HCT116 (cell line): ENCODE measurements at regions not wholly inside any gene's neighbourhood (a gene's known extent, or its start where the extent isn't known, plus 50 kb on each side); places are given as distances from the start of the nearest gene placed in this dataset.

Experiments
- ATAC-seq: fragments of 200-7000 bp; cut with Tn5 transposase; 2 replicates; pipeline ENCODE4 v1.9.1; 2020; ENCODE audit warnings: mild to moderate bottlenecking, moderate library complexity
- BruUV-seq: library from RNA; stranded (reverse); fragments of 400-500 nt; replicated peaks from 2 replicates; lab custom pipeline; 2021; lab: Mats Ljungman, UMichigan
- CTCF ChIA-PET: fragments of 300-600 bp; sonication (Branson Sonifier 250); formaldehyde crosslinking; loops from one replicate; lab custom pipeline; 2021; ENCODE audit warnings: antibody characterized with exemption; lab: Charles Lee
- POLR2A ChIA-PET: fragments of 300-600, 350-600 bp; sonication (Branson Sonifier 250); formaldehyde crosslinking; loops from one replicate; lab custom pipeline; 2021; ENCODE audit warnings: antibody characterized with exemption; lab: Charles Lee
- RAD21 ChIA-PET, 2 experiments: fragments of 300-600 bp; sonication (Branson Sonifier 250); formaldehyde crosslinking; loops; one replicate each; lab custom pipeline; 2023; ENCODE audit warnings: low total read pairs in 2 of 2; ENCODE audit not compliant: uncharacterized antibody in 2 of 2, unreplicated experiment in 2 of 2, low non-redundant PET in 1 of 2; lab: Charles Lee
- DNase-seq: peaks from one replicate; pipeline ENCODE4 v3.0.0-alpha.2; 2010; ENCODE audit warnings: low read depth, low spot score
- H2AFZ ChIP-seq: fragments of 200-600 bp; shearing (Covaris generic), sonication (generic); 2 replicates; pipeline ENCODE4 v1.6.1; 2017; ENCODE audit warnings: low read depth, mixed run types, mixed read lengths, antibody characterized with exemption, low read length; ENCODE audit not compliant: poor library complexity, severe bottlenecking
- H3K27ac ChIP-seq: 2 replicates; pipeline ENCODE4 v1.5.1; 2012; ENCODE audit warnings: low read depth, low read length
- H3K27me3 ChIP-seq: fragments of 200-600 bp; sonication (generic); 2 replicates; pipeline ENCODE4 v1.6.1; 2016; ENCODE audit warnings: mixed run types, low read length, mixed read lengths; ENCODE audit not compliant: insufficient read depth
- H3K36me3 ChIP-seq, 2 experiments: fragments of 200-500 bp in 1 of 2; fragments of 200-600 bp in 1 of 2; sonication (Bioruptor generic) in 1 of 2; sonication (generic) in 1 of 2; 2 replicates each; pipeline versions ENCODE4 v1.5.1 to v1.6.1; 2014 to 2016; ENCODE audit warnings: low read length in 2 of 2, inconsistent platforms in 1 of 2, mixed read lengths in 1 of 2, mixed run types in 1 of 2; ENCODE audit not compliant: insufficient read depth in 2 of 2, control insufficient read depth in 1 of 2
- H3K4me1 ChIP-seq, 2 experiments: fragments of 200-600 bp in 1 of 2; sonication (generic) in 1 of 2; 2 replicates each; pipeline versions ENCODE4 v1.5.1 to v1.6.1; 2012 to 2017; ENCODE audit warnings: low read length in 2 of 2, inconsistent platforms in 1 of 2, mild to moderate bottlenecking in 1 of 2, mixed read lengths in 1 of 2, mixed run types in 1 of 2, moderate library complexity in 1 of 2; ENCODE audit not compliant: insufficient read depth in 2 of 2, control insufficient read depth in 1 of 2
- H3K4me2 ChIP-seq: fragments of 200-600 bp; sonication (generic); 2 replicates; pipeline ENCODE4 v1.6.1; 2017; ENCODE audit warnings: mixed run types, low read length, mixed read lengths
- H3K4me3 ChIP-seq, 2 experiments: fragments of 200-600 bp in 1 of 2; sonication (generic) in 1 of 2; replicated peaks in 1 of 2; 2 replicates each; pipeline ENCODE4 v1.5.1; 2011 to 2016; ENCODE audit warnings: low read length in 2 of 2, control low read depth in 1 of 2, low read depth in 1 of 2, mild to moderate bottlenecking in 1 of 2, mixed read lengths in 1 of 2, mixed run types in 1 of 2
- H3K79me2 ChIP-seq: fragments of 200-600 bp; sonication (generic); 2 replicates; pipeline ENCODE4 v1.6.1; 2017; ENCODE audit warnings: mild to moderate bottlenecking, mixed run types, low read length, moderate library complexity, mixed read lengths; ENCODE audit not compliant: insufficient read depth
- H3K9ac ChIP-seq: fragments of 200-600 bp; sonication (generic); 2 replicates; pipeline ENCODE4 v1.6.1; 2016; ENCODE audit warnings: low read length, mixed read lengths
- H3K9me2 ChIP-seq: fragments of 200-600 bp; sonication (generic), shearing (Covaris generic); 2 replicates; pipeline ENCODE4 v1.6.1; 2017; ENCODE audit warnings: mixed run types, mild to moderate bottlenecking, moderate library complexity; ENCODE audit not compliant: insufficient read depth
- H3K9me3 ChIP-seq, 2 experiments: fragments of 200-500 bp in 1 of 2; fragments of 200-600 bp in 1 of 2; sonication (Bioruptor generic) in 1 of 2; sonication (generic) in 1 of 2; 2 replicates each; pipeline ENCODE4 v1.6.1; 2014 to 2017; ENCODE audit warnings: low read length in 2 of 2, mixed read lengths in 2 of 2, inconsistent platforms in 1 of 2, low read depth in 1 of 2, mild to moderate bottlenecking in 1 of 2, mixed run types in 1 of 2, moderate library complexity in 1 of 2; ENCODE audit not compliant: control insufficient read depth in 1 of 2, insufficient read depth in 1 of 2
- H4K20me1 ChIP-seq: fragments of 200-600 bp; sonication (generic), shearing (Covaris generic); 2 replicates; pipeline ENCODE4 v1.6.1; 2017; ENCODE audit warnings: mixed run types, mild to moderate bottlenecking, moderate library complexity; ENCODE audit not compliant: insufficient read depth
- CBX3 ChIP-seq: IDR thresholded peaks from 2 replicates; pipeline ENCODE4 v1.6.1; 2012; ENCODE audit warnings: low read depth
- CEBPB ChIP-seq: IDR thresholded peaks from 2 replicates; pipeline ENCODE4 v1.6.1; 2012; ENCODE audit warnings: low read depth
- EGR1 ChIP-seq: IDR thresholded peaks from 2 replicates; pipeline ENCODE4 v1.6.1; 2012; ENCODE audit warnings: low read depth
- ELF1 ChIP-seq: IDR thresholded peaks from 2 replicates; pipeline ENCODE4 v1.6.1; 2012; ENCODE audit warnings: low read depth, borderline replicate concordance
- EZH2 ChIP-seq: fragments of 200-600 bp; sonication (generic); IDR thresholded peaks from 2 replicates; pipeline ENCODE4 v1.6.1; 2017; ENCODE audit warnings: antibody characterized with exemption, mixed run types
- EZH2phosphoT487 ChIP-seq: fragments of 200-600 bp; IDR thresholded peaks from 2 replicates; pipeline ENCODE4 v1.6.1; 2018; ENCODE audit warnings: antibody characterized with exemption, borderline replicate concordance
- FOSL1 ChIP-seq: IDR thresholded peaks from 2 replicates; pipeline ENCODE4 v1.6.1; 2012; ENCODE audit warnings: low read depth
- JUND ChIP-seq: IDR thresholded peaks from 2 replicates; pipeline ENCODE4 v1.6.1; 2012
- POLR2A ChIP-seq: IDR thresholded peaks from 2 replicates; pipeline ENCODE4 v1.7.0; 2011; ENCODE audit warnings: borderline replicate concordance; ENCODE audit not compliant: insufficient read depth, insufficient read length; ENCODE audit errors: extremely low read depth
- POLR2AphosphoS5 ChIP-seq: IDR thresholded peaks from 2 replicates; pipeline ENCODE4 v1.6.1; 2011; ENCODE audit warnings: mild to moderate bottlenecking, low read depth, low read length, moderate library complexity
- RAD21 ChIP-seq: IDR thresholded peaks from 2 replicates; pipeline ENCODE4 v1.6.1; 2012; ENCODE audit warnings: low read depth, mild to moderate bottlenecking
- SIN3A ChIP-seq: IDR thresholded peaks from 2 replicates; pipeline ENCODE4 v1.6.1; 2012; ENCODE audit warnings: low read depth
- SP1 ChIP-seq: IDR thresholded peaks from 2 replicates; pipeline ENCODE4 v1.6.1; 2012; ENCODE audit warnings: low read depth
- YY1 ChIP-seq: IDR thresholded peaks from 2 replicates; pipeline ENCODE4 v1.6.1; 2011; ENCODE audit warnings: low read length, low read depth, moderate library complexity, mild to moderate bottlenecking; ENCODE audit not compliant: insufficient replicate concordance; ENCODE audit errors: extremely low read depth
- ZBTB33 ChIP-seq: IDR thresholded peaks from 2 replicates; pipeline ENCODE4 v1.6.1; 2011; ENCODE audit warnings: mild to moderate bottlenecking, low read length, moderate library complexity; ENCODE audit not compliant: insufficient replicate concordance; ENCODE audit errors: extremely low read depth
- intact Hi-C: fragments of 100-400 bp; cut with micrococcal nuclease; formaldehyde crosslinking; loops from 2 replicates; pipeline ENCODE4 v1.10.0; 2022

DNA sequence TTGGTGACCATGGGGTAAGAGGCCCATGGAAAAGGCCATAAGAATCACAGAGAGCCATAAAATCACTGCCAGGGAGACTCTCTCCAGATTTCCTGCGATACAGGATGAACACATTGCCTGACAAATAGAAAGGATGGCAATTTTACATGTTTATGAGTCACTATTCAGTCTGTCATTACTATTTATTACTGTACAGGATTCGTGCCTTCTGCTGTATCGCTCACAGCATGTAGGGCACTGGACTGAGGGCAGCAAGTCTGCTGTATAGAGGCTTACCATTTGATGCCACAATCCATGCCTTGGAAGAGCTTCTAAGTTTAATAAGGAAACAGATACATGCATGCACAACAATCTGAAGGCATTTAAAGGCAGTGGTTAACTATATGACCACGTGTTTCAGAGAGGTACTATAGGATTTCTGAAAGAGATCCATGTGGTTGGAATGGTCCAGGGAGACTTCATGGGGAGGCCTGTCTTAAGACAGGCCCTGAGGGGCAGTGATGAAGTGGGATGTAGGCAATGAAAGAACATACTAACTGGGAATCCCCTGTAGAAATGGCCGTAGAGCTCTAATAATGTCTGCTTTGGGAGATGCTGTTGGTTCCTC, 702.4 kb upstream of the RAB6C start:
- H4K20me1 ChIP-seq, result no peaks in the 10 kb centered on the region
- no peak overlapping the region for H3K4me2 ChIP-seq
- no peaks in the 10 kb centered on the region for H3K36me3 ChIP-seq
- ChIA-PET CTCF (no interaction called here), POLR2A (no interaction called here), RAD21 (no interaction called here)
- no peak overlapping the region for H3K27ac ChIP-seq
- H3K4me3 ChIP-seq, result no peak overlapping the region
- no peaks in the 10 kb centered on the region; the same call in 1 of the 2 replicates for H3K27me3 ChIP-seq
- H3K79me2 ChIP-seq, result no peaks in the 10 kb centered on the region
- no TSS peak for BruUV-seq
- H3K4me1 ChIP-seq, result no peaks in the 10 kb centered on the region
- H3K9me3 ChIP-seq, result no peaks in the 10 kb centered on the region
- no peak overlapping the region for H3K9ac ChIP-seq
- ATAC-seq (no peak), DNase-seq (no peak)
- intact Hi-C loops, result no loop called here
- TF ChIP-seq FOSL1 (no peak), RAD21 (no peak), SIN3A (no peak), YY1 (no peak), EZH2 (no peak), POLR2AphosphoS5 (no peak), JUND (no peak), EGR1 (no peak), CEBPB (no peak), EZH2phosphoT487 (no peak), ELF1 (no peak), ZBTB33 (no peak), SP1 (no peak), POLR2A (no peak), CBX3 (no peak)
- no peaks in the 10 kb centered on the region for H3K9me2 ChIP-seq
- no peak overlapping the region for H2AFZ ChIP-seq
